ENCODE measurements at regions not wholly inside any gene's neighbourhood (a gene's known extent, or its start where the extent isn't known, plus 50 kb on each side); places are given as distances from the start of the nearest gene placed in this dataset.

- no peak for TF ChIP-seq Cebpa-rat (IDR thresholded peaks at IDR 0.05)
- no peaks in the 10 kb centered on the region for H3K36me3 ChIP-seq
- H3K4me2 ChIP-seq: no peak overlapping the region
- no peak overlapping the region for H3K9ac ChIP-seq
- no peaks in the 10 kb centered on the region for H3K4me1 ChIP-seq
- no peak overlapping the region for H3K27ac ChIP-seq
- no peaks in the 10 kb centered on the region for H4K20me1 ChIP-seq
- H3K4me3 ChIP-seq: no peak overlapping the region
- H3K9me3 ChIP-seq: no peaks in the 10 kb centered on the region
- H3K27me3 ChIP-seq: no peaks in the 10 kb centered on the region
Measured at GRCh38 chr3:193788189-193788991, 195.4 kb downstream of the OPA1 start.

GRCh38 chr3:193789455-193789854 is 196.4 kb downstream of the OPA1 start:
- no peak overlapping the region for H3K9ac ChIP-seq
- no peaks in the 10 kb centered on the region for H3K36me3 ChIP-seq
- H3K9me3 ChIP-seq: no peaks in the 10 kb centered on the region
- H3K27ac ChIP-seq: no peak overlapping the region
- no peaks in the 10 kb centered on the region for H3K4me1 ChIP-seq
- no peaks in the 10 kb centered on the region for H4K20me1 ChIP-seq
- H3K27me3 ChIP-seq: no peaks in the 10 kb centered on the region
- TF ChIP-seq Cebpa-rat (IDR thresholded peaks at IDR 0.05): no peak
- H3K4me2 ChIP-seq: no peak overlapping the region
- H3K4me3 ChIP-seq: no peak overlapping the region

GRCh38 chr3:193790086-193790990 is 197.3 kb downstream of the OPA1 start:
- H3K9me3 ChIP-seq: no peaks in the 10 kb centered on the region
- no peak overlapping the region for H3K4me3 ChIP-seq
- H3K27me3 ChIP-seq: no peaks in the 10 kb centered on the region
- no peak for TF ChIP-seq Cebpa-rat (IDR thresholded peaks at IDR 0.05)
- H3K27ac ChIP-seq: no peak overlapping the region
- no peaks in the 10 kb centered on the region for H3K36me3 ChIP-seq
- H3K4me1 ChIP-seq: no peaks in the 10 kb centered on the region
- no peak overlapping the region for H3K4me2 ChIP-seq
- H4K20me1 ChIP-seq: no peaks in the 10 kb centered on the region
- H3K9ac ChIP-seq: no peak overlapping the region

GRCh38 chr3:193791041-193792032 is 198.3 kb downstream of the OPA1 start:
- no peaks in the 10 kb centered on the region for H3K9me3 ChIP-seq
- TF ChIP-seq Cebpa-rat (IDR thresholded peaks at IDR 0.05): no peak
- no peak overlapping the region for H3K9ac ChIP-seq
- no peaks in the 10 kb centered on the region for H3K36me3 ChIP-seq
- no peaks in the 10 kb centered on the region for H4K20me1 ChIP-seq
- no peak overlapping the region for H3K27ac ChIP-seq
- no peaks in the 10 kb centered on the region for H3K4me1 ChIP-seq
- H3K27me3 ChIP-seq: no peaks in the 10 kb centered on the region
- H3K4me2 ChIP-seq: no peak overlapping the region
- no peak overlapping the region for H3K4me3 ChIP-seq

GRCh38 chr3:193793123-193793522 is 200.1 kb downstream of the OPA1 start:
- Histone ChIP-seq H3K9ac (no peak overlapping the region), H3K27ac (no peak overlapping the region), H3K4me3 (no peak overlapping the region), H3K36me3 (no peaks in the 10 kb centered on the region), H3K27me3 (no peaks in the 10 kb centered on the region), H3K4me1 (peaks cover 10% of the 10 kb centered on the region; the same call in 1 of the 2 replicates), H4K20me1 (no peaks in the 10 kb centered on the region), H3K4me2 (no peak overlapping the region), H3K9me3 (no peaks in the 10 kb centered on the region)
- no peak for TF ChIP-seq Cebpa-rat (IDR thresholded peaks at IDR 0.05)

GRCh38 chr3:193794002-193794881 is 201.2 kb downstream of the OPA1 start:
- no peaks in the 10 kb centered on the region for H3K27me3 ChIP-seq
- H3K4me2 ChIP-seq: no peak overlapping the region
- no peak for TF ChIP-seq Cebpa-rat (IDR thresholded peaks at IDR 0.05)
- no peaks in the 10 kb centered on the region for H3K9me3 ChIP-seq
- no peak overlapping the region for H3K9ac ChIP-seq
- no peak overlapping the region for H3K4me3 ChIP-seq
- H3K4me1 ChIP-seq: peaks cover 10% of the 10 kb centered on the region; the same call in 1 of the 2 replicates
- no peaks in the 10 kb centered on the region for H4K20me1 ChIP-seq
- H3K27ac ChIP-seq: no peak overlapping the region
- no peaks in the 10 kb centered on the region for H3K36me3 ChIP-seq

- H3K9ac ChIP-seq: no peak overlapping the region
- H3K4me3 ChIP-seq: no peak overlapping the region
- no peak for TF ChIP-seq Cebpa-rat (IDR thresholded peaks at IDR 0.05)
- H3K27ac ChIP-seq: no peak overlapping the region
- peaks cover 10% of the 10 kb centered on the region; the same call in 1 of the 2 replicates for H3K4me1 ChIP-seq
- H3K27me3 ChIP-seq: no peaks in the 10 kb centered on the region
- no peaks in the 10 kb centered on the region for H3K9me3 ChIP-seq
- H4K20me1 ChIP-seq: no peaks in the 10 kb centered on the region
- H3K4me2 ChIP-seq: no peak overlapping the region
- H3K36me3 ChIP-seq: no peaks in the 10 kb centered on the region
Measured at GRCh38 chr3:193795062-193795690, 202.2 kb downstream of the OPA1 start.

GRCh38 chr3:193796089-193796488 is 203.1 kb downstream of the OPA1 start:
- Histone ChIP-seq H4K20me1 (no peaks in the 10 kb centered on the region), H3K27me3 (no peaks in the 10 kb centered on the region), H3K9me3 (no peaks in the 10 kb centered on the region), H3K4me3 (no peak overlapping the region), H3K36me3 (no peaks in the 10 kb centered on the region), H3K4me2 (no peak overlapping the region), H3K4me1 (peaks cover 10% of the 10 kb centered on the region; the same call in 1 of the 2 replicates), H3K9ac (no peak overlapping the region), H3K27ac (no peak overlapping the region)
- no peak for TF ChIP-seq Cebpa-rat (IDR thresholded peaks at IDR 0.05)

Data from BLaER1 (cell line).